H1 (cell line): ENCODE measurements at regions not wholly inside any gene's neighbourhood (a gene's known extent, or its start where the extent isn't known, plus 50 kb on each side); places are given as distances from the start of the nearest gene placed in this dataset.

Experiments
- CTCF ChIA-PET: fragments of 300-600 bp; sonication (Branson Sonifier 250); formaldehyde crosslinking; loops from one replicate; lab custom pipeline; 2021; ENCODE audit not compliant: partially characterized antibody; lab: Charles Lee
- POLR2A ChIA-PET: fragments of 300-600 bp; sonication (Branson Sonifier 250); formaldehyde crosslinking; loops from one replicate; lab custom pipeline; 2021; ENCODE audit warnings: inconsistent platforms; ENCODE audit not compliant: partially characterized antibody; lab: Charles Lee
- DNase-seq, 2 experiments: peaks; one replicate each; pipeline versions ENCODE4 v3.0.0 to v3.0.0-alpha.2; 2010 to 2022; ENCODE audit warnings: low spot score in 2 of 2, low read depth in 1 of 2, mixed read lengths in 1 of 2
- FAIRE-seq: peaks from 2 replicates; lab custom pipeline; 2011; peaks lifted over from hg19 to GRCh38; lab: Jason Lieb, UNC
- H2AFZ ChIP-seq: 2 replicates; pipeline ENCODE4 v1.8.1; 2012; ENCODE audit warnings: low read length, inconsistent platforms
- H2AK5ac ChIP-seq: 2 replicates; pipeline ENCODE4 v1.6.1; 2013; ENCODE audit warnings: low read depth, low read length
- H2BK120ac ChIP-seq: replicated peaks from 2 replicates; pipeline ENCODE3; 2013; ENCODE audit warnings: low read depth, low read length, inconsistent platforms
- H2BK12ac ChIP-seq: 2 replicates; pipeline ENCODE4 v1.6.1; 2013; ENCODE audit warnings: low read depth, low read length
- H2BK15ac ChIP-seq: 2 replicates; pipeline ENCODE4 v1.6.1; 2013; ENCODE audit warnings: low read length
- H2BK20ac ChIP-seq: 2 replicates; pipeline ENCODE4 v1.6.1; 2013; ENCODE audit warnings: low read length
- H2BK5ac ChIP-seq: 2 replicates; pipeline ENCODE4 v1.6.1; 2013; ENCODE audit warnings: low read depth, low read length
- H3K14ac ChIP-seq: 2 replicates; pipeline ENCODE4 v1.6.1; 2013; ENCODE audit warnings: inconsistent platforms; ENCODE audit not compliant: insufficient read length
- H3K18ac ChIP-seq: 2 replicates; pipeline ENCODE4 v1.6.1; 2013; ENCODE audit warnings: low read length; ENCODE audit errors: extremely low read depth
- H3K23ac ChIP-seq: 2 replicates; pipeline ENCODE4 v1.6.1; 2013; ENCODE audit warnings: inconsistent platforms; ENCODE audit not compliant: insufficient read length
- H3K23me2 ChIP-seq: 2 replicates; pipeline ENCODE4 v1.6.1; 2013; ENCODE audit warnings: low read depth, low read length
- H3K27ac ChIP-seq: 2 replicates; pipeline ENCODE4 v1.6.1; 2011; ENCODE audit warnings: low read depth, low read length, inconsistent platforms
- H3K27me3 ChIP-seq, 4 experiments: replicated peaks in 1 of 4; 1 replicate in 1 of 4; 2 replicates in 3 of 4; pipeline versions ENCODE4 v1.6.1 to v1.8.1; 2011 to 2013; ENCODE audit warnings: low read length in 3 of 4, mild to moderate bottlenecking in 3 of 4, inconsistent platforms in 2 of 4, mixed read lengths in 2 of 4, moderate library complexity in 1 of 4; ENCODE audit not compliant: control insufficient read depth in 3 of 4, insufficient read depth in 3 of 4; ENCODE audit errors: extremely low read depth in 1 of 4
- H3K36me3 ChIP-seq, 4 experiments: 2 replicates each; pipeline versions ENCODE4 v1.6.1 to v1.8.1; 2011 to 2013; ENCODE audit warnings: mild to moderate bottlenecking in 4 of 4, low read length in 3 of 4, moderate library complexity in 2 of 4, control low read depth in 1 of 4, inconsistent platforms in 1 of 4; ENCODE audit not compliant: insufficient read depth in 4 of 4, control insufficient read depth in 2 of 4
- H3K4ac ChIP-seq: replicated peaks from 2 replicates; pipeline ENCODE3; 2013; ENCODE audit warnings: low read length, low read depth, mixed read lengths, inconsistent platforms; ENCODE audit not compliant: insufficient read length
- H3K4me1 ChIP-seq, 4 experiments: replicated peaks in 1 of 4; 1 replicate in 1 of 4; 2 replicates in 3 of 4; pipeline versions ENCODE4 v1.6.1 to v1.8.1; 2011 to 2013; ENCODE audit warnings: low read length in 3 of 4, inconsistent platforms in 2 of 4, mixed read lengths in 1 of 4; ENCODE audit not compliant: insufficient read depth in 4 of 4, control insufficient read depth in 3 of 4
- H3K4me2 ChIP-seq, 2 experiments: 2 replicates each; pipeline versions ENCODE4 v1.6.1 to v1.8.1; 2011 to 2013; ENCODE audit warnings: low read depth in 2 of 2, low read length in 2 of 2, control low read depth in 1 of 2, inconsistent platforms in 1 of 2, mild to moderate bottlenecking in 1 of 2; ENCODE audit not compliant: insufficient read depth in 1 of 2
- H3K4me3 ChIP-seq, 4 experiments: fragments of 200-600, 300-600 bp in 1 of 4; sonication (generic), shearing (Covaris generic), sonication (Bioruptor Twin) in 1 of 4; 2 replicates each; pipeline versions ENCODE4 v1.5.1 to v1.8.1; 2011 to 2016; ENCODE audit warnings: low read length in 4 of 4, low read depth in 3 of 4, control low read depth in 2 of 4, inconsistent platforms in 2 of 4, mild to moderate bottlenecking in 2 of 4, mixed read lengths in 1 of 4, moderate library complexity in 1 of 4; ENCODE audit not compliant: insufficient read depth in 2 of 4; ENCODE audit errors: extremely low read depth in 1 of 4
- H3K56ac ChIP-seq: replicated peaks from 2 replicates; pipeline ENCODE3; 2013; ENCODE audit warnings: low read depth, mild to moderate bottlenecking, mixed read lengths, low read length, inconsistent platforms; ENCODE audit not compliant: insufficient read length
- H3K79me1 ChIP-seq: 2 replicates; pipeline ENCODE4 v1.6.1; 2013; ENCODE audit warnings: low read depth, low read length, control low read depth
- H3K79me2 ChIP-seq, 2 experiments: 2 replicates each; pipeline versions ENCODE4 v1.6.1 to v1.8.1; 2012 to 2013; ENCODE audit warnings: low read length in 2 of 2, mild to moderate bottlenecking in 2 of 2, inconsistent platforms in 1 of 2; ENCODE audit not compliant: insufficient read depth in 2 of 2, control insufficient read depth in 1 of 2
- H3K9ac ChIP-seq, 4 experiments: replicated peaks in 1 of 4; 1 replicate in 1 of 4; 2 replicates in 3 of 4; pipeline versions ENCODE4 v1.6.1 to v1.8.1; 2011 to 2013; ENCODE audit warnings: low read depth in 3 of 4, low read length in 3 of 4, control low read depth in 2 of 4, mild to moderate bottlenecking in 2 of 4, moderate library complexity in 2 of 4, inconsistent platforms in 1 of 4; ENCODE audit errors: extremely low read depth in 1 of 4
- H3K9me3 ChIP-seq, 2 experiments: 2 replicates each; pipeline versions ENCODE4 v1.6.1 to v1.8.1; 2012 to 2013; ENCODE audit warnings: mild to moderate bottlenecking in 2 of 2, moderate library complexity in 2 of 2, control low read depth in 1 of 2, inconsistent platforms in 1 of 2, low read depth in 1 of 2, low read length in 1 of 2, mixed read lengths in 1 of 2; ENCODE audit not compliant: insufficient read depth in 2 of 2
- H4K20me1 ChIP-seq, 2 experiments: replicated peaks in 1 of 2; 2 replicates each; pipeline versions ENCODE3 to v1.8.1; 2011 to 2013; ENCODE audit warnings: inconsistent platforms in 2 of 2, low read length in 2 of 2, mild to moderate bottlenecking in 1 of 2; ENCODE audit not compliant: insufficient read depth in 2 of 2, control insufficient read depth in 1 of 2
- H4K5ac ChIP-seq: 2 replicates; pipeline ENCODE4 v1.6.1; 2013; ENCODE audit warnings: low read length, low read depth, mixed read lengths, inconsistent platforms; ENCODE audit not compliant: insufficient read length
- H4K8ac ChIP-seq: 2 replicates; pipeline ENCODE4 v1.8.0; 2013; ENCODE audit warnings: mild to moderate bottlenecking, moderate library complexity, low read length, inconsistent platforms; ENCODE audit not compliant: insufficient read depth; ENCODE audit errors: extremely low read depth
- H4K91ac ChIP-seq: replicated peaks from 2 replicates; pipeline ENCODE3; 2013; ENCODE audit warnings: low read length, mixed read lengths, inconsistent platforms; ENCODE audit not compliant: insufficient read length
- BCL11A ChIP-seq, 2 experiments: IDR thresholded peaks; one replicate each; pipeline ENCODE4 v1.6.1; 2011; ENCODE audit warnings: low read depth in 2 of 2, low read length in 2 of 2, mild to moderate bottlenecking in 2 of 2
- CEBPB ChIP-seq: IDR thresholded peaks from 2 replicates; pipeline ENCODE4 v1.6.1; 2012; ENCODE audit warnings: low read depth, low read length
- CREB1 ChIP-seq: IDR thresholded peaks from 2 replicates; pipeline ENCODE4 v1.6.1; 2012; ENCODE audit warnings: inconsistent platforms
- GABPA ChIP-seq: IDR thresholded peaks from 2 replicates; pipeline ENCODE4 v1.6.1; 2011; ENCODE audit warnings: mild to moderate bottlenecking, low read length, moderate library complexity, borderline replicate concordance; ENCODE audit not compliant: insufficient read depth
- GTF2F1 ChIP-seq: IDR thresholded peaks from 2 replicates; pipeline ENCODE4 v1.6.1; 2012; ENCODE audit warnings: low read depth, low read length, improper control_type of control experiment, borderline replicate concordance
- KDM5A ChIP-seq: fragments of 200-600 bp; IDR thresholded peaks from 2 replicates; pipeline ENCODE4 v1.7.1; 2012; ENCODE audit warnings: mild to moderate bottlenecking, low read length, inconsistent platforms, mixed read lengths
- PHF8 ChIP-seq: fragments of 200-600 bp; sonication (generic); conservative IDR thresholded peaks from 2 replicates; pipeline ENCODE4 v1.7.1; 2012; ENCODE audit warnings: low read depth, mild to moderate bottlenecking, inconsistent platforms, low read length, moderate library complexity
- POU5F1 ChIP-seq: IDR thresholded peaks from 2 replicates; pipeline ENCODE4 v1.6.1; 2011; ENCODE audit warnings: low read depth, mild to moderate bottlenecking, low read length, moderate library complexity
- RAD21 ChIP-seq, 2 experiments: IDR thresholded peaks in 1 of 2; conservative IDR thresholded peaks in 1 of 2; 2 replicates each; pipeline ENCODE4 v1.6.1; 2011; ENCODE audit warnings: low read depth in 2 of 2, low read length in 2 of 2, improper control_type of control experiment in 1 of 2, inconsistent platforms in 1 of 2, mild to moderate bottlenecking in 1 of 2, moderate library complexity in 1 of 2
- SAP30 ChIP-seq: fragments of 300-600 bp; sonication (generic); IDR thresholded peaks from 2 replicates; pipeline ENCODE4 v1.7.1; 2012; ENCODE audit warnings: low read length, moderate library complexity, mild to moderate bottlenecking, inconsistent platforms; ENCODE audit not compliant: insufficient read depth, insufficient replicate concordance
- TAF1 ChIP-seq: IDR thresholded peaks from 2 replicates; pipeline ENCODE4 v1.6.1; 2011; ENCODE audit warnings: mild to moderate bottlenecking, low read depth, low read length
- TAF7 ChIP-seq: optimal IDR thresholded peaks from 2 replicates; pipeline ENCODE3; 2011; ENCODE audit warnings: low read depth, mild to moderate bottlenecking, inconsistent platforms, low read length, moderate library complexity, borderline replicate concordance
- USF2 ChIP-seq: IDR thresholded peaks from 2 replicates; pipeline ENCODE4 v1.6.1; 2011; ENCODE audit warnings: low read length, improper control_type of control experiment
- WGBS, 2 experiments: shearing (Covaris generic) in 1 of 2; methylation state at CpG; one replicate each; pipeline versions ENCODE4 v1.1.6 to v1.1.7; 2013 to 2015; ENCODE audit warnings: low lambda C conversion rate in 2 of 2, mixed read lengths in 2 of 2, inconsistent platforms in 1 of 2, low coverage in 1 of 2, missing lambda C conversion rate in 1 of 2; ENCODE audit not compliant: insufficient replicate concordance in 2 of 2, insufficient coverage in 1 of 2, insufficient read length in 1 of 2; ENCODE audit errors: extremely low coverage in 1 of 2, missing lambda C conversion rate in 1 of 2; 5-methylcytosine and 5-hydroxymethylcytosine counted together

- Histone ChIP-seq H3K9ac (no peak overlapping the region), H3K79me2 (no peaks in the 10 kb centered on the region), H4K91ac (no peak overlapping the region), H2BK12ac (no peak overlapping the region), H3K36me3 (no peaks in the 10 kb centered on the region), H3K27me3 (no peaks in the 10 kb centered on the region), H3K4me2 (no peak overlapping the region), H3K23me2 (no peaks in the 10 kb centered on the region), H2BK120ac (no peak overlapping the region), H3K56ac (no peak overlapping the region), H3K4ac (no peak overlapping the region), H3K79me1 (no peaks in the 10 kb centered on the region), H3K4me1 (no peaks in the 10 kb centered on the region), H4K8ac (no peak overlapping the region), H2BK5ac (no peak overlapping the region), H3K27ac (no peak overlapping the region), H2AK5ac (no peak overlapping the region), H2BK20ac (no peak overlapping the region), H2BK15ac (no peak overlapping the region), H3K23ac (no peak overlapping the region), H3K9me3 (no peaks in the 10 kb centered on the region), H3K14ac (no peak overlapping the region), H3K18ac (no peak overlapping the region), H4K5ac (no peak overlapping the region), H3K4me3 (no peak overlapping the region), H2AFZ (no peak overlapping the region), H4K20me1 (no peaks in the 10 kb centered on the region)
- TF ChIP-seq POU5F1: no peak
- TF ChIP-seq PHF8: no peak
- TF ChIP-seq GTF2F1: no peak
- no peak for TF ChIP-seq TAF7
- no peak for TF ChIP-seq TAF1
- no peak for TF ChIP-seq USF2
- TF ChIP-seq GABPA: no peak
- no peak for TF ChIP-seq CEBPB
- TF ChIP-seq RAD21 (IDR thresholded peaks at IDR 0.05 in 1 of 2, conservative IDR thresholded peaks at IDR 0.05 in 1 of 2; ENCODE audit: low read depth in 2 of 2, low read length in 2 of 2): no peak
- no peak for TF ChIP-seq BCL11A (IDR thresholded peaks at IDR 0.05; ENCODE audit: low read depth in 2 of 2, low read length in 2 of 2)
- no peak for TF ChIP-seq KDM5A
- no peak for TF ChIP-seq CREB1
- TF ChIP-seq SAP30: no peak
- FAIRE-seq: no peak
- 94% methylated on average over 5 of the region's 5 CpGs; no CpG with 5 or more reads in 1 of the 2 experiments for WGBS, 2 experiments
- CTCF ChIA-PET: interaction anchor here (0.9 to 2.1 kb wide), 3 partner anchors 10 to 160 kb away, joined by 3 to 13 read pairs (median 4); partner anchors contain the start of gene TRIB2
- POLR2A ChIA-PET: interaction anchor here (1.4 kb wide), 1 partner anchor 161 kb away, joined by 4 read pairs; the partner anchor contains the start of gene TRIB2
- DNase-seq: no peak
Observed at GRCh38 chr2:12556762-12557161, 160.0 kb upstream of the TRIB2 start.
